NCI-H2227 (cell line): ENCODE measurements at regions not wholly inside any gene's neighbourhood (a gene's known extent, or its start where the extent isn't known, plus 50 kb on each side); places are given as distances from the start of the nearest gene placed in this dataset.
"Not testable (repeated sequence)": the region's sequence is repeated elsewhere in the genome, so short reads cannot be mapped to it uniquely, and the experiment has no call there.

Experiments used
- DNase-seq: peaks from one replicate; lab custom pipeline; 2025; ENCODE audit not compliant: unreplicated experiment; lab: John Stamatoyannopoulos, UW

- no peak for DNase-seq
These were observed 175.8 kb upstream of the P2RY1 start for GRCh38 chr3:152658977-152659720.

- no peak for DNase-seq
These were observed 172.8 kb upstream of the P2RY1 start for GRCh38 chr3:152662157-152662556.

GRCh38 chr3:152664766-152665165 is 170.2 kb upstream of the P2RY1 start:
- no peak for DNase-seq

GRCh38 chr3:152667267-152667666 is 167.7 kb upstream of the P2RY1 start:
- no peak for DNase-seq

GRCh38 chr3:152669560-152669959 is 165.4 kb upstream of the P2RY1 start:
- no peak for DNase-seq

- DNase-seq: no peak
These were observed 163.2 kb upstream of the P2RY1 start for GRCh38 chr3:152671446-152672319.

- DNase-seq: no peak
These were observed 162.6 kb upstream of the P2RY1 start for GRCh38 chr3:152672320-152672649.

GRCh38 chr3:152676810-152677379 is 158.0 kb upstream of the P2RY1 start:
- DNase-seq: no peak

- DNase-seq: no peak
These were observed 157.4 kb upstream of the P2RY1 start for GRCh38 chr3:152677491-152677890.

GRCh38 chr3:152682477-152682876 is 152.5 kb upstream of the P2RY1 start:
- no peak for DNase-seq

- DNase-seq: no peak
These were observed 151.4 kb upstream of the P2RY1 start for GRCh38 chr3:152683521-152683999.

- DNase-seq: no peak
These were observed 150.7 kb upstream of the P2RY1 start for GRCh38 chr3:152684279-152684678.

GRCh38 chr3:152688313-152688712 is 146.6 kb upstream of the P2RY1 start:
- DNase-seq: no peak

- not testable (repeated sequence) for DNase-seq
These were observed 142.6 kb upstream of the P2RY1 start for GRCh38 chr3:152692326-152692725.

- DNase-seq: not testable (repeated sequence)
These were observed 141.2 kb upstream of the P2RY1 start for GRCh38 chr3:152693521-152694250.

GRCh38 chr3:152695840-152696239 is 139.1 kb upstream of the P2RY1 start:
- DNase-seq: no peak

- no peak for DNase-seq
These were observed 138.0 kb upstream of the P2RY1 start for GRCh38 chr3:152696962-152697361.

GRCh38 chr3:152703245-152703890 is 131.6 kb upstream of the P2RY1 start:
- no peak for DNase-seq

- no peak for DNase-seq
These were observed 127.8 kb upstream of the P2RY1 start for GRCh38 chr3:152706991-152707713.

GRCh38 chr3:152709659-152710058 is 125.3 kb upstream of the P2RY1 start:
- DNase-seq: no peak
